WTC11 (cell line): ENCODE measurements at regions not wholly inside any gene's neighbourhood (a gene's known extent, or its start where the extent isn't known, plus 50 kb on each side); places are given as distances from the start of the nearest gene placed in this dataset.

ENCODE experiments used
- ATAC-seq: fragments of 200-7000 bp; cut with Tn5 transposase; 2 replicates; pipeline ENCODE4 v1.10.0; 2021; ENCODE audit warnings: mild to moderate bottlenecking, moderate library complexity
- CTCF ChIA-PET: fragments of 300-600 bp; sonication (Branson Sonifier 250); formaldehyde crosslinking; loops from one replicate; lab custom pipeline; 2021; ENCODE audit warnings: antibody characterized with exemption; lab: Charles Lee
- POLR2A ChIA-PET: fragments of 350-600 bp; sonication (Branson Sonifier 250); formaldehyde crosslinking; loops from one replicate; lab custom pipeline; 2021; ENCODE audit warnings: antibody characterized with exemption; lab: Charles Lee
- DNase-seq: peaks from one replicate; pipeline ENCODE4 v3.0.0; 2021; ENCODE audit warnings: low spot score
- H3K27ac Mint-ChIP-seq: 2 replicates; pipeline ENCODE4 v1.8.0; 2021; ENCODE audit warnings: mixed read lengths
- H3K27me3 Mint-ChIP-seq: 2 replicates; pipeline ENCODE4 v1.8.0; 2021; ENCODE audit warnings: low read depth, mild to moderate bottlenecking, moderate library complexity, mixed read lengths
- H3K36me3 Mint-ChIP-seq: 2 replicates; pipeline ENCODE4 v1.8.0; 2021; ENCODE audit warnings: mixed read lengths
- H3K4me1 Mint-ChIP-seq: 2 replicates; pipeline ENCODE4 v1.8.0; 2022; ENCODE audit warnings: mixed read lengths
- H3K4me3 Mint-ChIP-seq: 2 replicates; pipeline ENCODE4 v1.8.0; 2021; ENCODE audit warnings: mild to moderate bottlenecking, moderate library complexity, mixed read lengths
- H3K9me3 Mint-ChIP-seq: 2 replicates; pipeline ENCODE4 v1.8.0; 2021; ENCODE audit warnings: mixed read lengths
- CREM ChIP-seq: sonication (generic); formaldehyde crosslinking; IDR thresholded peaks from 2 replicates; pipeline ENCODE4 v1.8.1; 2022; ENCODE audit warnings: mild to moderate bottlenecking, missing genetic modification reagents, moderate library complexity
- FOXP1 ChIP-seq: sonication (generic); formaldehyde crosslinking; IDR thresholded peaks from 2 replicates; pipeline ENCODE4 v1.8.0; 2022; ENCODE audit warnings: missing genetic modification reagents, mild to moderate bottlenecking, moderate library complexity, borderline replicate concordance
- GABPB1 ChIP-seq: sonication (generic); formaldehyde crosslinking; IDR thresholded peaks from 2 replicates; pipeline ENCODE4 v1.8.1; 2023; ENCODE audit warnings: mild to moderate bottlenecking, missing genetic modification reagents
- GRHL2 ChIP-seq: fragments of 250-450 bp; sonication (Bioruptor Pico); IDR thresholded peaks from 2 replicates; pipeline ENCODE4 v1.8.0; 2022; ENCODE audit warnings: mild to moderate bottlenecking, moderate library complexity; ENCODE audit not compliant: insufficient replicate concordance, severe bottlenecking
- JUN ChIP-seq: sonication (generic); formaldehyde crosslinking; IDR thresholded peaks from 2 replicates; pipeline ENCODE4 v1.8.0; 2023; ENCODE audit warnings: mild to moderate bottlenecking, missing genetic modification reagents
- MXD4 ChIP-seq: fragments of 250-450 bp; sonication (Bioruptor Pico); IDR thresholded peaks from 2 replicates; pipeline ENCODE4 v1.8.0; 2021; ENCODE audit warnings: mild to moderate bottlenecking, moderate library complexity, borderline replicate concordance
- NR1H2 ChIP-seq: sonication (generic); formaldehyde crosslinking; IDR thresholded peaks from 2 replicates; pipeline ENCODE4 v1.9.0; 2021; ENCODE audit warnings: mild to moderate bottlenecking, moderate library complexity, missing genetic modification reagents
- NR2C2 ChIP-seq: sonication (generic); formaldehyde crosslinking; IDR thresholded peaks from 2 replicates; pipeline ENCODE4 v1.8.0; 2022; ENCODE audit warnings: mild to moderate bottlenecking, missing genetic modification reagents
- RELA ChIP-seq: sonication (generic); formaldehyde crosslinking; IDR thresholded peaks from 2 replicates; pipeline ENCODE4 v1.8.1; 2022; ENCODE audit warnings: missing genetic modification reagents, mild to moderate bottlenecking, borderline replicate concordance
- SMAD3 ChIP-seq: sonication (generic); formaldehyde crosslinking; IDR thresholded peaks from 2 replicates; pipeline ENCODE4 v1.8.0; 2022; ENCODE audit warnings: missing genetic modification reagents, mild to moderate bottlenecking, borderline replicate concordance
- TCF7 ChIP-seq: sonication (generic); formaldehyde crosslinking; IDR thresholded peaks from 2 replicates; pipeline ENCODE4 v1.8.0; 2022; ENCODE audit warnings: mild to moderate bottlenecking, low read depth, missing genetic modification reagents, moderate library complexity
- TEAD1 ChIP-seq: sonication (generic); formaldehyde crosslinking; IDR thresholded peaks from 2 replicates; pipeline ENCODE4 v1.8.0; 2022; ENCODE audit warnings: mild to moderate bottlenecking, missing genetic modification reagents
- ZNF138 ChIP-seq: sonication (generic); formaldehyde crosslinking; conservative IDR thresholded peaks from 2 replicates; pipeline ENCODE4 v1.8.1; 2022; ENCODE audit warnings: mild to moderate bottlenecking, moderate library complexity, missing genetic modification reagents
- ZNF317 ChIP-seq: sonication (generic); formaldehyde crosslinking; IDR thresholded peaks from 2 replicates; pipeline ENCODE4 v1.8.1; 2023; ENCODE audit warnings: low read depth, mild to moderate bottlenecking, moderate library complexity, missing genetic modification reagents, borderline replicate concordance
- TF ChIP-seq, protein P1 (sequence below): sonication (generic); formaldehyde crosslinking; conservative IDR thresholded peaks from 2 replicates; pipeline ENCODE4 v1.8.1; 2022; ENCODE audit warnings: mild to moderate bottlenecking, missing genetic modification reagents
- TF ChIP-seq, protein P2 (sequence below): fragments of 250-450 bp; sonication (Bioruptor Pico); IDR thresholded peaks from 2 replicates; pipeline ENCODE4 v2.1.2; 2022; ENCODE audit warnings: mild to moderate bottlenecking, moderate library complexity
- TF ChIP-seq, protein P3 (sequence below): sonication (generic); formaldehyde crosslinking; IDR thresholded peaks from 2 replicates; pipeline ENCODE4 v1.8.0; 2023; ENCODE audit warnings: missing genetic modification reagents
- TF ChIP-seq, protein P4 (sequence below): sonication (generic); formaldehyde crosslinking; IDR thresholded peaks from 2 replicates; pipeline ENCODE4 v1.8.1; 2023; ENCODE audit warnings: mild to moderate bottlenecking, missing genetic modification reagents, borderline replicate concordance
- TF ChIP-seq, protein P5 (sequence below): sonication (generic); formaldehyde crosslinking; IDR thresholded peaks from 2 replicates; pipeline ENCODE4 v1.8.1; 2023; ENCODE audit warnings: mild to moderate bottlenecking, missing genetic modification reagents
- TF ChIP-seq, protein P6 (sequence below): fragments of 250-450 bp; sonication (Bioruptor Pico); IDR thresholded peaks from 2 replicates; pipeline ENCODE4 v1.9.0; 2021; ENCODE audit warnings: mild to moderate bottlenecking, borderline replicate concordance

- no peak for TF ChIP-seq FOXP1 (CRISPR knock-in tag)
- no peak for TF ChIP-seq GRHL2 (CRISPR knock-in tag)
- no peak for TF ChIP-seq ZNF138 (CRISPR knock-in tag)
- TF ChIP-seq, protein P1, sequence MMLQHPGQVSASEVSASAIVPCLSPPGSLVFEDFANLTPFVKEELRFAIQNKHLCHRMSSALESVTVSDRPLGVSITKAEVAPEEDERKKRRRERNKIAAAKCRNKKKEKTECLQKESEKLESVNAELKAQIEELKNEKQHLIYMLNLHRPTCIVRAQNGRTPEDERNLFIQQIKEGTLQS (CRISPR knock-in tag), result no peak
- no peak for TF ChIP-seq MXD4 (CRISPR knock-in tag)
Observed at GRCh38 chr1:184212649-184213314, 161.3 kb downstream of the TSEN15 start (continued).

DNA sequence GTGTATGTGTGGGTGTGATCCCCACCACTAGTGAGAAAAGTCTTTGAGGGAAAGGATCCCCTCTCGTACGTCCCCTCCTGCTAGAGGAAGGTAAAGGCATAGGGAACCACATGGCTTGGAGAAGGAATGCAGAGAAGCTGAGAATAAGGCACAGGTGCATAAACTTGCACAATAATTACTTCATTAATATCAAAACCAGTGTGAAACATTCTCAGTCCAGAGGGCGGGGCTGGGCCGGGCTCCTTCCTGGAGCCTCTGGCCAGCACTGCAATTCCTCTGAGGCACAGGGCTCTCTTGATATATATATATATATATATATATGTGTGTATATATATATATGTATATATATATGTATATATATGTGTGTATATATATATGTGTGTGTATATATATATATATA, 162.6 kb downstream of the TSEN15 start:
- Mint-ChIP-seq H3K27ac (no peak overlapping the region), H3K36me3 (no peaks in the 10 kb centered on the region)
- CTCF ChIA-PET, result interaction anchor here (1.6 kb wide), 1 partner anchor 450 kb away, joined by 8 read pairs; no protein-coding TSS in a partner anchor
- TF ChIP-seq, protein P2, sequence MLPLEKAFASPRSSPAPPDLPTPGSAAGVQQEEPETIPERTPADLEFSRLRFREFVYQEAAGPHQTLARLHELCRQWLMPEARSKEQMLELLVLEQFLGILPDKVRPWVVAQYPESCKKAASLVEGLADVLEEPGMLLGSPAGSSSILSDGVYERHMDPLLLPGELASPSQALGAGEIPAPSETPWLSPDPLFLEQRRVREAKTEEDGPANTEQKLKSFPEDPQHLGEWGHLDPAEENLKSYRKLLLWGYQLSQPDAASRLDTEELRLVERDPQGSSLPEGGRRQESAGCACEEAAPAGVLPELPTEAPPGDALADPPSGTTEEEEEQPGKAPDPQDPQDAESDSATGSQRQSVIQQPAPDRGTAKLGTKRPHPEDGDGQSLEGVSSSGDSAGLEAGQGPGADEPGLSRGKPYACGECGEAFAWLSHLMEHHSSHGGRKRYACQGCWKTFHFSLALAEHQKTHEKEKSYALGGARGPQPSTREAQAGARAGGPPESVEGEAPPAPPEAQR, result no peak
- no peak for TF ChIP-seq ZNF138 (CRISPR knock-in tag)
- no peak for TF ChIP-seq GABPB1
- TF ChIP-seq CREM (CRISPR knock-in tag), result no peak
- TF ChIP-seq, all 79 proteins: peak for 0
- H3K4me3 Mint-ChIP-seq, result no peak overlapping the region
- H3K4me1 Mint-ChIP-seq, result no peaks in the 10 kb centered on the region
- ATAC-seq (no peak), DNase-seq (no peak)
- no peaks in the 10 kb centered on the region for H3K27me3 Mint-ChIP-seq
- POLR2A ChIA-PET, result interaction anchor here (0.7 kb wide), 1 partner anchor 795 kb away, joined by 3 read pairs; no protein-coding TSS in a partner anchor
- no peaks in the 10 kb centered on the region for H3K9me3 Mint-ChIP-seq

GRCh38 chr1:184215274-184215925, 163.9 kb downstream of the TSEN15 start:
- ATAC-seq (no peak), DNase-seq (no peak)
- Mint-ChIP-seq H3K27ac (no peak overlapping the region), H3K27me3 (no peaks in the 10 kb centered on the region), H3K9me3 (no peaks in the 10 kb centered on the region), H3K36me3 (no peaks in the 10 kb centered on the region), H3K4me3 (no peak overlapping the region), H3K4me1 (no peaks in the 10 kb centered on the region)
- POLR2A ChIA-PET, result no interaction called here
- CTCF ChIA-PET, result interaction anchor here (1.1 kb wide), 1 partner anchor 140 kb away, joined by 4 read pairs; no protein-coding TSS in a partner anchor
- no peak for TF ChIP-seq TEAD1 (CRISPR knock-in tag)
- TF ChIP-seq ZNF317 (CRISPR knock-in tag), result no peak
- no peak for TF ChIP-seq TCF7 (CRISPR knock-in tag)
- TF ChIP-seq, protein P3, sequence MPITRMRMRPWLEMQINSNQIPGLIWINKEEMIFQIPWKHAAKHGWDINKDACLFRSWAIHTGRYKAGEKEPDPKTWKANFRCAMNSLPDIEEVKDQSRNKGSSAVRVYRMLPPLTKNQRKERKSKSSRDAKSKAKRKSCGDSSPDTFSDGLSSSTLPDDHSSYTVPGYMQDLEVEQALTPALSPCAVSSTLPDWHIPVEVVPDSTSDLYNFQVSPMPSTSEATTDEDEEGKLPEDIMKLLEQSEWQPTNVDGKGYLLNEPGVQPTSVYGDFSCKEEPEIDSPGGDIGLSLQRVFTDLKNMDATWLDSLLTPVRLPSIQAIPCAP (CRISPR knock-in tag), result no peak
- no peak for TF ChIP-seq NR2C2 (CRISPR knock-in tag)
- TF ChIP-seq SMAD3 (CRISPR knock-in tag), result no peak
- TF ChIP-seq NR1H2 (CRISPR knock-in tag), result no peak
- TF ChIP-seq, protein P4, sequence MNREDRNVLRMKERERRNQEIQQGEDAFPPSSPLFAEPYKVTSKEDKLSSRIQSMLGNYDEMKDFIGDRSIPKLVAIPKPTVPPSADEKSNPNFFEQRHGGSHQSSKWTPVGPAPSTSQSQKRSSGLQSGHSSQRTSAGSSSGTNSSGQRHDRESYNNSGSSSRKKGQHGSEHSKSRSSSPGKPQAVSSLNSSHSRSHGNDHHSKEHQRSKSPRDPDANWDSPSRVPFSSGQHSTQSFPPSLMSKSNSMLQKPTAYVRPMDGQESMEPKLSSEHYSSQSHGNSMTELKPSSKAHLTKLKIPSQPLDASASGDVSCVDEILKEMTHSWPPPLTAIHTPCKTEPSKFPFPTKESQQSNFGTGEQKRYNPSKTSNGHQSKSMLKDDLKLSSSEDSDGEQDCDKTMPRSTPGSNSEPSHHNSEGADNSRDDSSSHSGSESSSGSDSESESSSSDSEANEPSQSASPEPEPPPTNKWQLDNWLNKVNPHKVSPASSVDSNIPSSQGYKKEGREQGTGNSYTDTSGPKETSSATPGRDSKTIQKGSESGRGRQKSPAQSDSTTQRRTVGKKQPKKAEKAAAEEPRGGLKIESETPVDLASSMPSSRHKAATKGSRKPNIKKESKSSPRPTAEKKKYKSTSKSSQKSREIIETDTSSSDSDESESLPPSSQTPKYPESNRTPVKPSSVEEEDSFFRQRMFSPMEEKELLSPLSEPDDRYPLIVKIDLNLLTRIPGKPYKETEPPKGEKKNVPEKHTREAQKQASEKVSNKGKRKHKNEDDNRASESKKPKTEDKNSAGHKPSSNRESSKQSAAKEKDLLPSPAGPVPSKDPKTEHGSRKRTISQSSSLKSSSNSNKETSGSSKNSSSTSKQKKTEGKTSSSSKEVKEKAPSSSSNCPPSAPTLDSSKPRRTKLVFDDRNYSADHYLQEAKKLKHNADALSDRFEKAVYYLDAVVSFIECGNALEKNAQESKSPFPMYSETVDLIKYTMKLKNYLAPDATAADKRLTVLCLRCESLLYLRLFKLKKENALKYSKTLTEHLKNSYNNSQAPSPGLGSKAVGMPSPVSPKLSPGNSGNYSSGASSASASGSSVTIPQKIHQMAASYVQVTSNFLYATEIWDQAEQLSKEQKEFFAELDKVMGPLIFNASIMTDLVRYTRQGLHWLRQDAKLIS, result no peak
- TF ChIP-seq, protein P5, sequence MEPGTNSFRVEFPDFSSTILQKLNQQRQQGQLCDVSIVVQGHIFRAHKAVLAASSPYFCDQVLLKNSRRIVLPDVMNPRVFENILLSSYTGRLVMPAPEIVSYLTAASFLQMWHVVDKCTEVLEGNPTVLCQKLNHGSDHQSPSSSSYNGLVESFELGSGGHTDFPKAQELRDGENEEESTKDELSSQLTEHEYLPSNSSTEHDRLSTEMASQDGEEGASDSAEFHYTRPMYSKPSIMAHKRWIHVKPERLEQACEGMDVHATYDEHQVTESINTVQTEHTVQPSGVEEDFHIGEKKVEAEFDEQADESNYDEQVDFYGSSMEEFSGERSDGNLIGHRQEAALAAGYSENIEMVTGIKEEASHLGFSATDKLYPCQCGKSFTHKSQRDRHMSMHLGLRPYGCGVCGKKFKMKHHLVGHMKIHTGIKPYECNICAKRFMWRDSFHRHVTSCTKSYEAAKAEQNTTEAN (CRISPR knock-in tag), result no peak
- TF ChIP-seq JUN (CRISPR knock-in tag), result no peak
- TF ChIP-seq, protein P6, sequence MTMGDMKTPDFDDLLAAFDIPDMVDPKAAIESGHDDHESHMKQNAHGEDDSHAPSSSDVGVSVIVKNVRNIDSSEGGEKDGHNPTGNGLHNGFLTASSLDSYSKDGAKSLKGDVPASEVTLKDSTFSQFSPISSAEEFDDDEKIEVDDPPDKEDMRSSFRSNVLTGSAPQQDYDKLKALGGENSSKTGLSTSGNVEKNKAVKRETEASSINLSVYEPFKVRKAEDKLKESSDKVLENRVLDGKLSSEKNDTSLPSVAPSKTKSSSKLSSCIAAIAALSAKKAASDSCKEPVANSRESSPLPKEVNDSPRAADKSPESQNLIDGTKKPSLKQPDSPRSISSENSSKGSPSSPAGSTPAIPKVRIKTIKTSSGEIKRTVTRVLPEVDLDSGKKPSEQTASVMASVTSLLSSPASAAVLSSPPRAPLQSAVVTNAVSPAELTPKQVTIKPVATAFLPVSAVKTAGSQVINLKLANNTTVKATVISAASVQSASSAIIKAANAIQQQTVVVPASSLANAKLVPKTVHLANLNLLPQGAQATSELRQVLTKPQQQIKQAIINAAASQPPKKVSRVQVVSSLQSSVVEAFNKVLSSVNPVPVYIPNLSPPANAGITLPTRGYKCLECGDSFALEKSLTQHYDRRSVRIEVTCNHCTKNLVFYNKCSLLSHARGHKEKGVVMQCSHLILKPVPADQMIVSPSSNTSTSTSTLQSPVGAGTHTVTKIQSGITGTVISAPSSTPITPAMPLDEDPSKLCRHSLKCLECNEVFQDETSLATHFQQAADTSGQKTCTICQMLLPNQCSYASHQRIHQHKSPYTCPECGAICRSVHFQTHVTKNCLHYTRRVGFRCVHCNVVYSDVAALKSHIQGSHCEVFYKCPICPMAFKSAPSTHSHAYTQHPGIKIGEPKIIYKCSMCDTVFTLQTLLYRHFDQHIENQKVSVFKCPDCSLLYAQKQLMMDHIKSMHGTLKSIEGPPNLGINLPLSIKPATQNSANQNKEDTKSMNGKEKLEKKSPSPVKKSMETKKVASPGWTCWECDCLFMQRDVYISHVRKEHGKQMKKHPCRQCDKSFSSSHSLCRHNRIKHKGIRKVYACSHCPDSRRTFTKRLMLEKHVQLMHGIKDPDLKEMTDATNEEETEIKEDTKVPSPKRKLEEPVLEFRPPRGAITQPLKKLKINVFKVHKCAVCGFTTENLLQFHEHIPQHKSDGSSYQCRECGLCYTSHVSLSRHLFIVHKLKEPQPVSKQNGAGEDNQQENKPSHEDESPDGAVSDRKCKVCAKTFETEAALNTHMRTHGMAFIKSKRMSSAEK, result no peak
- no peak for TF ChIP-seq RELA
